ENCODE measurements at regions not wholly inside any gene's neighbourhood (a gene's known extent, or its start where the extent isn't known, plus 50 kb on each side); places are given as distances from the start of the nearest gene placed in this dataset.

- 10% methylated on average over 8 of the region's 8 CpGs for WGBS (ENCODE audit: insufficient coverage, low coverage, missing lambda C conversion rate)
- no peak overlapping the region for H3K4me3 ChIP-seq
- no peaks in the 10 kb centered on the region for H3K4me1 ChIP-seq (replicated peaks in 1 of 2; ENCODE audit: control insufficient read depth in 2 of 2, insufficient read depth in 2 of 2, low read length in 2 of 2)
- H3K4me2 ChIP-seq (ENCODE audit: insufficient read depth, low read length) = no peak overlapping the region
- no peak for ATAC-seq
- H3K36me3 ChIP-seq (ENCODE audit: control insufficient read depth, insufficient read depth, low read length) = no peaks in the 10 kb centered on the region
- H3K9me1 ChIP-seq (ENCODE audit: control insufficient read depth, insufficient read depth, low read length) = no peaks in the 10 kb centered on the region
- in situ Hi-C loops (cut with MboI) (no loop called here), intact Hi-C loops (cut with micrococcal nuclease) (no loop called here)
- CTCF ChIA-PET (ENCODE audit: low intra/inter-chr PET ratio) = no interaction called here
- DNase-seq (ENCODE audit: extremely low read depth in 1 of 4, low spot score in 3 of 4) = peak in 1 of 4 experiments; percentile 1
- BruUV-seq (replicated peaks) = no TSS peak
- H3K27ac ChIP-seq (ENCODE audit: extremely low read depth, low read depth, low read length) = no peak overlapping the region
- TF ChIP-seq BCL6 (CRISPR knock-in tag; IDR thresholded peaks at IDR 0.05) (no peak), SRF (CRISPR knock-in tag; IDR thresholded peaks at IDR 0.05) (no peak), MTA3 (IDR thresholded peaks at IDR 0.05; ENCODE audit: borderline replicate concordance) (no peak), GABPA (tag; conservative IDR thresholded peaks at IDR 0.05; ENCODE audit: low read depth) (no peak), RBM17 (IDR thresholded peaks at IDR 0.05; ENCODE audit: borderline replicate concordance, low read depth, low read length) (no peak), BCOR (IDR thresholded peaks at IDR 0.05) (no peak), GABPB1 (CRISPR knock-in tag; IDR thresholded peaks at IDR 0.05) (no peak), EZH2 (IDR thresholded peaks at IDR 0.05; ENCODE audit: borderline replicate concordance, low read depth, low read length) (no peak), KLF13 (tag; IDR thresholded peaks at IDR 0.05; ENCODE audit: borderline replicate concordance, low read depth) (no peak), ZNF511 (CRISPR knock-in tag; IDR thresholded peaks at IDR 0.05) (no peak), TGIF2 (CRISPR knock-in tag; IDR thresholded peaks at IDR 0.05) (no peak), E2F8 (IDR thresholded peaks at IDR 0.05; ENCODE audit: low read depth, partially characterized antibody) (no peak), NCOA6 (IDR thresholded peaks at IDR 0.05) (no peak), ADNP (tag; IDR thresholded peaks at IDR 0.05) (no peak), DIDO1 (tag; IDR thresholded peaks at IDR 0.05; ENCODE audit: low read depth) (no peak)
- no peaks in the 10 kb centered on the region for H3K9me3 ChIP-seq (replicated peaks; ENCODE audit: control insufficient read depth, insufficient read depth, low read depth, low read length)
- H3K79me2 ChIP-seq (ENCODE audit: control insufficient read depth, insufficient read depth, low read length) = no peaks in the 10 kb centered on the region
- POLR2A ChIA-PET = no interaction called here
- H2AFZ ChIP-seq (ENCODE audit: low read depth, low read length) = no peak overlapping the region
- no peak overlapping the region for H3K9ac ChIP-seq (ENCODE audit: insufficient read depth in 1 of 2, low read depth in 2 of 2, low read length in 2 of 2)
- H4K20me1 ChIP-seq (replicated peaks; ENCODE audit: control insufficient read depth, insufficient read depth, low read length) = no peaks in the 10 kb centered on the region
- no peaks in the 10 kb centered on the region for H3K27me3 ChIP-seq (ENCODE audit: control insufficient read depth in 2 of 2, insufficient read depth in 2 of 2, low read length in 2 of 2)
- FAIRE-seq = no peak
Measured at GRCh38 chr3:80618295-80619256, 850.8 kb upstream of the ROBO1 start.

Data from K562 (cell line).